ENCODE measurements at regions not wholly inside any gene's neighbourhood (a gene's known extent, or its start where the extent isn't known, plus 50 kb on each side); places are given as distances from the start of the nearest gene placed in this dataset.

DNA sequence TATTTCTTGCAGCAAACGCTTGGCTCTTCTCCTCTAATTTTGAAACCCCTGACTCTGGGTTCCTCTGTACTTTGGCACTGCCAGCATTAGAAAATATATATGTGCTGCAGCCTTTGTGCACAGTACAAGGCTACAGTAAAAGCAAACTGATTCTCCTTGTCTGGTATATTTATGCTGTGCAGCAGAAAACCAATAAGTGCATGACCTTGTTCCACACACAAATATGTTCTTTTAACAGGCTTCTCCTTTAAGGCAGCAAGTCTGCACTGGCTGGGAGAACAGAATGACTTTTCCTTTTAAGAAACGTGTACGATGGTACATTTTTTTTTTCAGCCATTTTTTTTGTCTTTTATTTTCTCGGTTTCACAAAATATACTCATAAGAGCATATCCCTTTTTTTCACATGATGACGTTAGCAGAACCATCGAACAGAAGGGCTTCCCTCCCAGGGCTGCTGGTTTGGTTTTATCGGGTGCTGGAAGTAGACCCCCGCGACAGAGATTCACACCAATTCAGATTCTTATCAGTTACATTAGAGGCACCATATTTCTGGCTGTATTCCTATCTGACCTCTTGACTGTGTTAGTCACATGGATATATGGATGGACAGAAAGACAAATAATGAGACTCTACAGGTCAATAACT, 129.9 kb upstream of the ARID1B start:
- no peak for DNase-seq

DNA sequence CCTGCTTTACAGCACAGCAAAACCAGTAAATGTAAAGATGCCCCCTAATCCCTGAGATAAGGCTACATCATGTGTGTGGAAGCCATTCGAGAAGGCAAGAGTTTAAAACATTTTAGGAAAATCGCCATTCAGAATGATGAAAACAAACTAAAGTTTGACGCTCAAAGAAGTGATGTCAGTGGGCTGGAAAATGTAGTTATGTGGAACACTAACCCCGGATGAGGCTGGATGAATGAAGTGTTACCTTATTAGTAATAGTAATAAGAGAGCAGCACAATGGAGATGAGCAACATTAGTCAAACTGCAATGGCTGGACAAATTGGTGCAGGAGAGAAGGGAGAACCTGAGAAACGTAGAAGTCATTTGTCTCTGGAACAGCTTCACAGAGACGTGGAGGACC, 130.7 kb upstream of the ARID1B start:
- no peak for DNase-seq

DNA sequence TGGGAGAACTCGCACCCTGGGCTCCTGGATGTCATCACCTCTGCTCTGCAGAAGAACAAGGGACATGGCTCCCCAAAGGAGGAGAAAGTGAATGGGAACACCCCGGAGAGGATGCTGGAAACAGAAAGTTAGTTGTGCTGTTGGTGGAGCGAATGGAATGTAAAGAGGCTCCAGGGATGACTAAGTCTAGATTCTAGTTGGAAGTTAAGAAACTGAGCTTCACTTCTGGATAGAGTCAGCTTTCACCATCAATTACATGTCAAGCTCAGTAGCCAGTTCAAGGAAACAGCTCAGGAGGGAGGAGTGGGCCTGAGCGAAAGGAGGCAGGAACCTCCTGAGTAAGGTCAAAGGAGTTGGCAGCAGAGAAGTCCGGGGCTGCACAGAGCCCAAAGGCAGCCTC, 132.1 kb upstream of the ARID1B start:
- DNase-seq: no peak

DNA sequence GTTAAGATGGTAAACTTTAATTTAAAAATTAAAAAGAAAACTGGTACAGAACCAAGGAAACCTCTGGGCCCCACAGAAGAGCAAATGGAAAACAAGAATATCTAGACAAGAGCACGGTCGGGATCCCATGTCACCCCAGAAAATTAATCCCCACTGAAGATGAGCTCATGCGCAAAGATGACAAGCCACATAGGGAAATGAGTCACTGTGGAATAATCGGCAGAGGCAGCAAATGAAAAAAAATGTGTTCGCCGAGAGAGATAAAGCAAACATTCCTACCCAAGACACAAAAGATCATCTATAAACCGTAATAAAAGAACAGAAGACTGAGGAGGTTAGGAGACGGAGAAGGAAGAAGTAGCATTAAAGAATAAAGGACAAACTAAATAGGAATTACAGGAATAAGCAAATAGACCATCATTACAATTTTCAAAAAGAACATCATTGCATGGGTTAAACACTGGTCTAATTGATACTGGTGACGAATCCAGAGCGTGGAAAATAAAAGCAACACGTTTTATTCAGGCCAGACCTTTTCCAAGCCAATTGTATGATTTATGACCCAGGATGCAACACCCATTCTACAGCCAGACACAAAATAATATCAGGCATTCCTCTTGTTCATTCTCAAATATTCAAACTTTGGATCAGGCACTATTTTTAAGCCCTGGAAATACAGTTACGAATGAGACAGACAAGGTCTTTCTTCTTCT, 138.0 kb upstream of the ARID1B start:
- no peak for DNase-seq

DNA sequence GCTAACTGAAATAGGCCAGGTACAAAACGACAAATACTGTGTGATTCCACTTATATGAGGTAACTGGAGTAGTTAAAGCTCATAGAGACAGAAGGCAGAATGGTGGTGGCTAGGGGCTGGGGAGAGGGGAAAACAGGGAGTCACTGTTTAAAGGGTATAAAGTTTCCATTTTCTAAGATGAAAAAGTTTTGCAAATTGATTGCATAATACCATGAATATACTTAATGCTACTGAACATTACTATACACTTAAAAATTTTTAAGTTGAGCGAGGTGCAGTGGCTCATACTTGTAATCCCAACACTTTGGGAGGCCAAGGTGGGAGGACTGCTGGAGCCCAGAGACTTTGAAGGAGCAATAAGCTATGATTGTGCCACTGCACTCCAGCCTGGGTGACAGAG, 138.6 kb upstream of the ARID1B start:
- no peak for DNase-seq

DNA sequence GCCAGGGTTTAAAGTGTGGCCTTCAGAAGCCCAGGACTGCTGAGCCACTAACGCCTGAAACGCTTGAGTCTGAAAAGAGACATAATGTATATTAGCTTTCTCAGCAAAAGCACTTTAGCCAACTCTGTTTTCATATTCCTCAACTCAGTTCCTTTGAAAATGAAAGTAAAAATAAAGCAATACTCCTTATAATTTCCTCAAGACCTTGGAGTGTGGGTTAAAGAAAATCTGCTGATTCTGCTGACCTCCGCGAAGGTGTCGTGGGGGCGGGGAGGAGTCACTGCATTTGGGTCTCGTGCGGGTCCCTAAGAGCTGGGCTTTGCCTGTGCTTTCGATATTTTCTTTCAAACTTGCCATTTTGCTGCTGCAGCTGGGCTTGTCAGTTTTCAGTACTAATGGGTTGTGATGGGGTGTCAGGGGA, 142.2 kb upstream of the ARID1B start:
- no peak for DNase-seq

DNA sequence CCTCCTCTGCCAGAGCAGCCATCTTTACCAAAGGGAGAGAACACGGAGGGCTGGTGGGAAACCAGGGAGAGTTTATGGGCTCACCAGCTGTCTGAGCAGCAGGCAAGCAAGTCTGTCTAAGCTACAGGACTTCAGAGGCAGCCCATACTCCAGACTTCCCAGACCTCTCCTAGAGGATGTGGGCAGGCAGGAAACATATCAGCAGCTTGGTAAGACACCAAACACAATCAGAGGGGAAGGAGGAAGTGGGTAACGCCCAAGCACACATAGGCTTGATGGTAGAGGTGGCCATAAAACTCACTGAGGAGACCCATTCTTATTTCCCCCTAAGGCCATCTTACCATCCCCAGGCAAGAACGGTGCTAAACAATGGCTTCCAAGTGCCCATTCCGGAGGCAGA, 143.1 kb upstream of the ARID1B start:
- no peak for DNase-seq

DNA sequence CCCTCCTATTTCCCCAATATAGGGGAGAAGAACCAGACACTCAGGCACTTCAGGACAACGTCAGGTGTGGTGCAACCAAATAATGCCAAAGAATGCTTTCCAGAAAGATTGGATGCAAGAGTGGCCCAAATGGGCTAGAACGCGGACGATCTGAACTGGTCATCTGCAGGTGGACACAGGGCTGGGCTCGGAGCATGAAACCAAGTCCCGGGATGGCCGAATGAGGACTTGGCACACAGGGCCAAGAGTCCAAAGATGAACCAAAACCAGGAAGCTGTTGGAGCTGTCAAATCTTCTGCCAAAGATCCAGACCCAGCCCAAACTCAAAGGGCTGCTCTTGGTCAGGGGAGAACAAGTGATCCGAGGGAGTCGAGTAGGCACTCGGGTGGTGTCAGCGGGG, 143.9 kb upstream of the ARID1B start:
- DNase-seq: no peak

DNA sequence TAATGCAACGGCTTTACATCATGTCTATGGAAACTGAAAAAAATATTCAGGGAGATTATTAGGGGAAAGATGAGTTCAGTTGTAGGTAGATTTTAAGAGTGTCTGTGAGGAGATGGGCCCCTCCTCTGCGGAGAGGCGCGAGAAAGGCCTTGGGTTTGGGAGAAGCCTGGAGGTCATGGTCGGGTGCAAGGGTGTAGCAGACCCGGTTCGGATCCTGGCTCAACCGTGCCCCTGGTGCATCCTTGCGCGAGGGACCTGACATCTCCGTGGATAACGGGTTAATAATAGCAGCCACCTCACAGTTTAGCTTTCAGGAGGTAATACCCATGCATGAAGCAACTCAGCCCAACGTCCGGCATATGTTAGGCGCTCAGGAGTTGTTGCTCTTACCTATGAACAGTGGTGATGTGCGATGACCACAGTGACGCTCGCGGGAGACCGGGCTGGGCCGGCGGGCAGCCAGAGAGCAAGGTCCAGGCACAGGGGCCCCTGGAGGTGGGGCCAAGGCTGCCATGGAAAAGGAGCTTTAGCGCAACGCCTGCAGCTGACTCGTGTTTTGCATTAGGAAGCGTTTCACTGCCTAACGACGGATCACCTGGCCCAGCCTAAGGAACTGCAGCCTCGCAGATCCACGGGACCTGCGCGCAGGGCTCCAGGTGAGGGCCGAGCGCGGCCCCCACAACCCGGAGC, 146.4 kb upstream of the ARID1B start:
- DNase-seq: no peak

DNA sequence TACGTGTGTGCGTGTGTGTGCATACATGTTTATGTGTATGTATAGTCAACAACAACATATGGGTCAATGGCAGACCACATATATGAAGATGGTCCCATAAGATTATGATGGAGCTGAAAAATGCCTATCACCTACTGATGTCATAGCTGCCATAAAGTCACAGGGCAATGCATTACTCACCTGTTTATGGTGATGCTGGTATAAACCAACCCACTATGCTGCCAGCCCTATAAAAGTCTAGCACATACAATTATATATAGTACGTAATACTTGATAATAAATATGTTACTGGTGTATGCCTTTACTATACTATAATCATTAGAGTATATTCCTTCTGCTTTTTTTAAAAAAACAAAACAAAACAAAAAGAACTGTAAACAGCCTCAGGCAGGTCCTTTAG, 148.4 kb upstream of the ARID1B start:
- DNase-seq: no peak

DNA sequence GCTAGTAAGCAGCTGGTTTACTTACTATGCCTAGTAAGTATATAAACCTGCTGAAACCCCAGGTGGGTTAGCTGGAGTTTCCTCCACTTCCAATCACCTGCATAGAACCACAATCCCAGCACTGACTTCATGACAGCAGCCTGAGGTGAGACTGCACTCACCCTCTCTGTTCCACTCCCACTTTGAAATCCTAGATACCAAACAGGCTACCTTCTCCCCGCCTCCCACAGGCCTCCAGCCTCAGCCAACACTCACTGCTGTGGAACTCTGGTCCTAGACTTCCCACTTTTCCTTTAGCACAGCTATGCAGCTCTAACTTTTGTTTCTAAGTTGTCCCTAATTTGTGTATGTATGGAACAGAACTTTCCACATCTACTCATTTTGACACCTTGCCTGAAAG, 149.7 kb upstream of the ARID1B start:
- DNase-seq: no peak

DNA sequence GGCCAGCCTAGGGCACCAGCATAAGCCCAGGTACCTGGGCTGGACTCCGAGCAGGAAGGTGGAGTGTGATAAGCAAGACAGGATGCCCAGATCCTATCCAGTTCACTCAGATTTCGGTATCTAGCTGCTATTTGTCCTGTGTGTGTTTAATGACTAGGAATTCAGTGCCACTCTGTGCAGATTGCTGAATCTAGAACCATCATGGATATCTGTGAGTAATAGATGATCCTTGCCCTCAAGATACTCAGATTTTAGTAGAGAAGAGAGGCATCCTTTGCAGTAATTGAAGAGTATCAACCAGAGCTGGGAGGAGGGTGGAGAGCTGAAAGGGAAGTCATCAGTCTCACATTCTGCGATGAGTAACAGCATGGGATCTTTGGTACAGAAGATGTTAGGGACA, 155.0 kb upstream of the ARID1B start:
- DNase-seq: no peak

DNA sequence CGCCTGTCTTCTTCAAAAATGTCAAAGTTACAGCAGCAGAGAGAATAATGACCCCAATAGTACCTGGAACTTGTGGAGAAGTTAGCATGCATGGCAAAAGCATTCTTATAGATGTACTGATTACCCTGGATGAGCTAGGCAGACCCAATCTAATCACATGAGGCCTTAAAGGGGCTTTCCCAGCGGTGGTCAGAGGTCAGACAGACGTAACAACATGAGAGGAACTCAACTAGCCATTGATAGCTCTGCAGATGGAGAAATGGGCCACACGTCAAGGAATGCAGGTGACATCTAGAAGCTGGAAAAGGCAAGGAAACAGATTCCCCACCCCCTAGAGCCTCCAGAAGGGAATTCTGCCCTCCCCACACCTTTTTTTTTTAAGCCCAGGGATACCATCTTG, 156.8 kb upstream of the ARID1B start:
- DNase-seq: no peak

DNA sequence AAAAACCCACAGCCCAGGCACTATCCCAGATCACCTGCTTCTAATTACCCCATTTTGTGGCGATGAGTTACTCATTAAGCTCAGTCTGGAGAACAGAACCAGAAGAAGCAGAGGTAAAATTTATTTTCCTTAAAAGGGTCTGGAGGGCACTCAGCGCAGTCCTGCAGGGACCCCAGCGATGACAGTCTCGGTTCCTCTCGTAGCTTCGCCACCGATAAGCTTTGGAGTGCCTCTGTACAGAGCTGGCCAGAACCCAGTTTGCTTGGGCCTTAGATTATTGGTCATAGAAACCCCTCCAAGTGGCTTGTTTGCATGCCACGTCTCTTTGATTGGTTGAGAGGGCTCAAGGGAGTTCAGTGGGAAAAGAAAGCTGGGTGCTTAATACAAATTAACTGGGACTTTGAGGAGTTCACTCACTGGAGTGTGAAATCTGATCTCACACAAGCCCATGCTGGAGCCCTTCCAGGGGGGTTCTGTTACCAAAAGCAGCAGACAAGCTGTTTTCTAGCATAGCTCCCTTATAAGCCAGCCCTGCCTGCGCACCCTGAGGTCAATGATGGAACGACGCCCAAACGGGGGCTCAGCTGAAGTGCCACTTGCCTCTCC, 158.5 kb upstream of the ARID1B start:
- DNase-seq: no peak

DNA sequence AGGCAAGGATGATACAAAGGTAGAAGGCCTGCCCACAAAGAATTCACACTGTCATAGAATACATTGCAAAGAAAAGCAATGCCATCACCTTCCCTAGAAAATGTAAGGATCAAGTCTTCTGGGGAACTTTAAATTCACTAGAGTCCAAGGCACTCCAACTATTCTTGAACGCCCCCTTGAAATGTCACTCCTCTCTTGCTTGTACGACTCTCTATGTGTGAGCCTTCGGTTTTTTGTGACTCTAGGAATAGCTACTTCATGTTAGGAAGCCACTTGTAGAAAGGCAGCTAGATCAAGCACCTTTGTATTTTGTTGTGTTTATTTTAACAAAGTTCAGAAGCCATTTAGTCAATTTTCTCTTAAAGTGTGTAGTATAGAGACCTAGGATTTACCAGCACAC, 159.2 kb upstream of the ARID1B start:
- DNase-seq: no peak

DNA sequence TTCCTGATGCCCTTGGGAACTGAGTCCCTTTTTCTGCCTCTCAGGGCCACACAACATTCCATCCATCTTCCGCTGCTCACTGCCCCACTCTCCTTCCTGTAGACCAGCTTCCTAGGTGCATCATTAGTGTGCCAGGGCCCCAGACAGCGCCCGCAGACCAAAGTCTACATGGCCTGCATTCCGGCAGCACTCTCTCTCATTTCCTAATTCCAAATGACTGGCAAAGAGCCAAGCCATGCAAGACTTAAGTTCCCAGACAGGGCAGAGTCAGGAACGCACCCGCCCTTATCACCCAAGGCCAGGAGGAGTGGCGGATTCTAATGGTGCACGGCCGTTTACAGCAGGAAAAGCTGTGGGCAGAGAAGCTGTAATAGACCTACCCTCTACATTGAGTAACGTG, 159.8 kb upstream of the ARID1B start:
- DNase-seq: no peak

DNA sequence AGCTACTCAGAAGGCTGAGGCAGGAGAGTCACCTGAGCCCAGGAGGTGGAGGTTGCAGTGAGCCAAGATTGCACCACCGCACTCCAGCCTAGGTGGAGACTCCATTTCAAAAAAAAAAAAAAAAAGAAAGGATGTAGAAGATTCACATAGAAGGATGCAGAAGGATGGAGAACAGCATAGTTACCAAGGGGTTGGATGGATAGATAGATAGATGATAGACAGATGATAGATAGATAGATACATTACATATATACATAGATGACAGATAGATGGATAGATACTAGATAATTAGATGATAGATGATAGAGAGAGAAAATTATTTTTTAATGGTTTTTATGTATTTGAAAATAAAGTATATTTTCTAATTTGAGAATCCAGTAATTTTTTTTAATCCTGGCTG, 160.7 kb upstream of the ARID1B start:
- no peak for DNase-seq

DNA sequence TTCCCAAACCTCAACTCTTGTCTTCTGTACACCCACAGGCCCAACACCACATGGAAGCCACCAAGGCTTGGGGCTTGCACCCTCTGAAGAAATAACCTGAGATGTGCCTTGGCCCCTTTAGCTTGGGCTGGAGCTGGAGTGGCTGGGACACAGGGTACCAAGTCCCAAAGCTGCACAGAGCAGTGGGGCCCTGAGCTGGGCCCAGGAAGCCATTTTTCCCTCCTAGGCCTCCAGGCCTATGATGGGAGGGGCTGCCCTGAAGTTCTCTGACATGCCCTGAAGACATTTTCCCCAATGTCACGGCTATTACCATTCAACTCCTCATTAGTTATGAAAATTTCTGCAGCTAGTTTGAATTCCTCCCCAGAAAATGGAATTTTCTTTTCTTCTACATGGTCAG, 163.2 kb upstream of the ARID1B start:
- DNase-seq: no peak

DNA sequence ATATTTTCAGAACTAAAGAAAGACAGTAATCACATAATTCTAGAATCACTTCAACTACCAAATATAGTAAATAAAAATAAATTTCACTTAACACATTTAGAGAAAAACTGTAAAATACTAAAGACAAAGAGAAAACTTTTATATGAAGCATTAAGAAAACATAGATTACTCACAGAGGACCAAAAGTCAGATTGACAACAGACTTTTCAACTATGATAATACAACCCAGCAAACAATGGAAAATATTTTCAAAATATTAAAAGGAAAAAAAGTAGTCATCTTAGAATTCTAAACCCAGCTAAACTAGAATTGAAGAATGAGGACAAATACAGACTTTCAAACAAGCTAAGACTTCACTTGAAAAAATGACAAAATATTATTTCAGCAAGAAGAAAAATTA, 164.8 kb upstream of the ARID1B start:
- DNase-seq: no peak

DNA sequence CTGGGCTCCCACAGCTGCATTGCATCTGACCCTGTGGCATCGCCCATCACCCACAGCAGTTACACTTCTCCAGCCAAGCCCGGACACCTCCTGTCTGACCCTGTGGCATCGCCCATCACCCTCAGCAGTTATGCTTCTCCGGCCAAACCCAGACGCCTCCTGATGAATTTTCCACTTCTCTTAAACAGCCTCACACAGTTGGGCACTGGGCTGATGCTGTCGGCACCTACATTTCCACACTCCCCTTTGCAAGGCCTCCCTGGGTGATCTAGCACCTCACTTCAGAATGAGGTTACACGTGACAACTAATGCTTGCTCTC, 175.2 kb upstream of the ARID1B start:
- DNase-seq: no peak

DNA sequence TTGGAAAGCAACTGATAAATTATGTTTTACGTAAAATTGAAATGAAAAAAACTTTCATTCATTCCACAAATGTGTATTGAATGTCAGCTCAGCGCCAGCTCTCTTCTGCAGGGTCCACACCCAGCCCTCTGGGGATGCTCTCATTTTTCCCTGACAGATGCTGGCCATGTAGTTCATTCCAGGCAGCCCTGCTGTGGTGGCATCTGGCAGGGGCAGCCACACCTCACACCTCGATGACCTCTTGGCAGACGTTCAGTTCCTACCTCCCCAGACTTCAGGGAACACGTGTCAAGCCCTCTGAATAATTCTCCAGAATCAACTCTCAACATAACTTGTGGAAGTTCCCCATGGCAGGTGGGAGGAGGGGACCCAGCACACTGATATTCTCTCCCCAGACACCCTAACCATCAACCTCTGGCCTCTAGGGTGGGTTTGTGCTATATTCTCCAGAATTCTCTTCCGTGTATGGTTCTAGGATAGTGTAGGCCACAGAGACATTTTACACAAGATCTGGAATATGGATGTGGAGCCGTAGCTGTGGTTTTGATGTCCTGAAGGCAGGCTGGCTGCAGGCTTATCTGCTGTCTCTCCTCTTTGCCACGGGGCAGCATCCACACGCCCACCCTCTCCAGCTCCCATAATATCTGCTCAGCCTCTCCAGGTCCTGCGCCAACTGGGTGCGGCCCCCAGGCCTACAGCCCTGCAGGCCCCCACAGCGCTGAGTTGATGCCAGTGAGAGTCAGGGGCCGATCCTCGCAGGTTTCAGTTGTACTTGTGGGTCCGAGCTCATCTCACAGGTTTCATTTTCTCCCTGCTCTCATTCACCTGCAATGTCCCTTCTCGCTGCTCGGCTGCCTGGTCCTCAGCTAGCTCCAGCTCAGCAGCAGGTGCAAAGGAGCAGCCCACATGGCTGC, 175.8 kb upstream of the ARID1B start:
- no peak for DNase-seq

DNA sequence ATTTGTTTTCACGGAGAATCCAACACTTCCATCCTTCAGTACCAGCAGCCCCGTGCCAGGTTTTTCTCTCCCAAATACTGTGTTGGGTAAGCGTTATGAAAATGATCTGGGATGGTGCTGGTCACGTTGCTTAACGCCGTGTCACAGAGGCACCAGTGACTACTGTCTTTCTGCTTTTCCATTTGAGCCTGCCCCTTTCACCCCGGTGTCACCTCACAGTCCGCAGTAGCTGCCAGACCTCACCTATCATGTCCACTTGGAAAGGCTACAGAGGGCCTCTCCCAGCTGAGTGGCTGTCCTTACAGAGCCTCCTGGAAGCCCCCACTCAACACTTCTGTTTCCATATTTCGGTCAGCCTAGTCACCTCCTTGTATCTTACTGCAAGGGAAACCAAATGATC, 176.5 kb upstream of the ARID1B start:
- DNase-seq: no peak

DNA sequence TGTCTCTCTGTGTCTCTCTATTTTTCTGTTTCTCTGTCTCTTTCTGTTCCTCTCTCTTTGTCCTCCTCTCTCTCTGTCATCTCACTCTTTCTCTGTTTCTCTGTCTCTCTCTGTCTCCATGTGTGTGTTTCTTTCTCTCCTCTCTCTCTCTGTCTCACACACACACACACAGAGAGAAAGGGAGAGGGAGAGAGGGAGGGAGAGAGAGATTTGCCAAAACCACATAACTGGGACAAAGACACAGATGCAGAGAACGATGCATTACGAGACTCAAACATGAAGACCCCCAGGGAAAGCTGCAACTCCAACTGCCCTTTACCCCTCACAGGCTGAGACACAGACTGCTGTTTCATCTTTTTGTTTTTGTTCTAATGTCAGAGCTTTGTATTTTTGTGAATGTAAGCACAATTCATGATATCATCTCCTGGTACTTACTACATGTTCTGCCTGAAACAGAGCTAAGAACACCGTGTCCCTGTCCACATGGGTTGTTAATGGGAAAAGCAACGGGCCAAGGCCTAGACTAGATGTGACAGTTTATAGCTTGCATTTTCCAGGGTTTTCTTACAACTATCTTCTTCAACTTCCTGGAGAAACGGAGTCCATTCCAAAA, 177.1 kb upstream of the ARID1B start:
- DNase-seq: no peak

All from stimulated activated CD4-positive, alpha-beta T cell treated with anti-CD3 and anti-CD28 coated beads, Interleukin-2, amount 100 ng/mL, for 48 hours (primary cell).